Nephron progenitor cell (in vitro differentiated cells): ENCODE measurements at regions not wholly inside any gene's neighbourhood (a gene's known extent, or its start where the extent isn't known, plus 50 kb on each side); places are given as distances from the start of the nearest gene placed in this dataset.

Experiments
- DNase-seq: peaks from one replicate; pipeline ENCODE4 v3.0.0; 2021
- H3K27ac Mint-ChIP-seq: 2 replicates; pipeline ENCODE4 v1.8.0; 2021; ENCODE audit warnings: mild to moderate bottlenecking, moderate library complexity, mixed read lengths
- H3K27me3 Mint-ChIP-seq: 2 replicates; pipeline ENCODE4 v1.8.0; 2021; ENCODE audit warnings: mild to moderate bottlenecking, low read depth, mixed read lengths; ENCODE audit not compliant: poor library complexity
- H3K36me3 Mint-ChIP-seq: 2 replicates; pipeline ENCODE4 v1.8.0; 2021; ENCODE audit warnings: low read depth, mixed read lengths
- H3K4me1 Mint-ChIP-seq: 2 replicates; pipeline ENCODE4 v1.8.0; 2021; ENCODE audit warnings: mixed read lengths
- H3K4me3 Mint-ChIP-seq: 2 replicates; pipeline ENCODE4 v1.8.0; 2021; ENCODE audit warnings: mild to moderate bottlenecking, moderate library complexity, mixed read lengths
- H3K9me3 Mint-ChIP-seq: 2 replicates; pipeline ENCODE4 v1.8.0; 2021; ENCODE audit warnings: mild to moderate bottlenecking, moderate library complexity, mixed read lengths
- CTCF ChIP-seq: fragments of 200-600 bp; sonication (generic); IDR thresholded peaks from 2 replicates; pipeline ENCODE4 v1.5.0; 2021; ENCODE audit warnings: antibody characterized with exemption

GRCh38 chr2:150994076-150994475, 267.6 kb downstream of the RBM43 start:
- H3K27ac Mint-ChIP-seq: no peak overlapping the region
- TF ChIP-seq CTCF: no peak
- peaks cover 44% of the 10 kb centered on the region for H3K9me3 Mint-ChIP-seq
- H3K36me3 Mint-ChIP-seq: peaks cover 24% of the 10 kb centered on the region
- no peak for DNase-seq
- no peaks in the 10 kb centered on the region for H3K27me3 Mint-ChIP-seq
- H3K4me3 Mint-ChIP-seq: no peak overlapping the region
- H3K4me1 Mint-ChIP-seq: peaks cover 10% of the 10 kb centered on the region

GRCh38 chr2:150989969-150990368, 271.7 kb downstream of the RBM43 start:
- Mint-ChIP-seq H3K36me3 (peaks cover 26% of the 10 kb centered on the region), H3K27ac (no peak overlapping the region), H3K4me1 (peaks cover 5% of the 10 kb centered on the region), H3K9me3 (peaks cover 55% of the 10 kb centered on the region), H3K4me3 (no peak overlapping the region), H3K27me3 (peaks cover 5% of the 10 kb centered on the region)
- no peak for TF ChIP-seq CTCF
- DNase-seq: no peak

GRCh38 chr2:150985741-150986140, 275.9 kb downstream of the RBM43 start:
- no peak for TF ChIP-seq CTCF
- peaks cover 26% of the 10 kb centered on the region for H3K4me1 Mint-ChIP-seq
- no peak overlapping the region for H3K4me3 Mint-ChIP-seq
- peaks cover 39% of the 10 kb centered on the region for H3K9me3 Mint-ChIP-seq
- DNase-seq: no peak
- peaks cover 5% of the 10 kb centered on the region for H3K27me3 Mint-ChIP-seq
- peaks cover 22% of the 10 kb centered on the region for H3K36me3 Mint-ChIP-seq
- no peak overlapping the region for H3K27ac Mint-ChIP-seq

- Mint-ChIP-seq H3K9me3 (peaks cover 17% of the 10 kb centered on the region), H3K4me3 (no peak overlapping the region), H3K27ac (peak overlapping the region; percentile 31), H3K4me1 (peaks cover 33% of the 10 kb centered on the region), H3K36me3 (peaks cover 5% of the 10 kb centered on the region), H3K27me3 (peaks cover 5% of the 10 kb centered on the region)
- TF ChIP-seq CTCF: no peak
- DNase-seq: no peak
These were observed 278.3 kb downstream of the RBM43 start for GRCh38 chr2:150983314-150983897.

- peak overlapping the region; percentile 81 for H3K27ac Mint-ChIP-seq
These were observed 279.8 kb downstream of the RBM43 start for GRCh38 chr2:150981826-150982225.

More at GRCh38 chr2:150981826-150982225, 279.8 kb downstream of the RBM43 start:
- no peaks in the 10 kb centered on the region for H3K36me3 Mint-ChIP-seq
- H3K4me1 Mint-ChIP-seq: peaks cover 44% of the 10 kb centered on the region
- H3K27me3 Mint-ChIP-seq: peaks cover 4% of the 10 kb centered on the region
- H3K9me3 Mint-ChIP-seq: peaks cover 5% of the 10 kb centered on the region
- no peak overlapping the region for H3K4me3 Mint-ChIP-seq
- TF ChIP-seq CTCF: no peak
- DNase-seq: no peak
